Natural killer cell (primary cell): ENCODE measurements at regions not wholly inside any gene's neighbourhood (a gene's known extent, or its start where the extent isn't known, plus 50 kb on each side); places are given as distances from the start of the nearest gene placed in this dataset.

ENCODE experiments used
- ATAC-seq, 3 donors: fragments of 150-1000 bp in 2 of 3; fragments of 200-7000 bp in 1 of 3; cut with Tn5 transposase; 1 replicate in 1 of 3; 2 replicates in 2 of 3; pipeline ENCODE4 v1.10.0; 2021; ENCODE audit warnings: mild to moderate bottlenecking in 2 of 3, moderate library complexity in 2 of 3
- DNase-seq, 2 donors: peaks; one replicate each; pipeline versions ENCODE4 v3.0.0 to v3.0.0-alpha.2; 2013 to 2021; ENCODE audit warnings: mixed read lengths in 1 of 2
- H3K27ac ChIP-seq: one replicate; pipeline ENCODE4 v1.5.1; 2013; ENCODE audit warnings: mild to moderate bottlenecking, low read length
- H3K27me3 ChIP-seq: one replicate; pipeline ENCODE4 v1.6.1; 2013; ENCODE audit warnings: low read length; ENCODE audit not compliant: control insufficient read depth, insufficient read depth
- H3K36me3 ChIP-seq: one replicate; pipeline ENCODE4 v1.6.1; 2013; ENCODE audit warnings: low read length; ENCODE audit not compliant: control insufficient read depth, insufficient read depth
- H3K4me1 ChIP-seq: one replicate; pipeline ENCODE4 v1.6.1; 2013; ENCODE audit warnings: low read length; ENCODE audit not compliant: control insufficient read depth, insufficient read depth
- H3K4me3 ChIP-seq: one replicate; pipeline ENCODE4 v1.5.1; 2013; ENCODE audit warnings: low read length
- H3K9me3 ChIP-seq: one replicate; pipeline ENCODE4 v1.6.1; 2013; ENCODE audit warnings: low read length; ENCODE audit not compliant: control insufficient read depth, insufficient read depth
- H3K27ac Mint-ChIP-seq, 2 donors: one replicate each; pipeline ENCODE4 v1.8.0; 2022; ENCODE audit warnings: mild to moderate bottlenecking in 2 of 2, mixed read lengths in 2 of 2, moderate library complexity in 1 of 2
- H3K27me3 Mint-ChIP-seq, 2 donors: one replicate each; pipeline ENCODE4 v1.8.0; 2022; ENCODE audit warnings: low read depth in 2 of 2, mixed read lengths in 2 of 2
- H3K36me3 Mint-ChIP-seq: one replicate; pipeline ENCODE4 v1.8.0; 2022; ENCODE audit warnings: mixed read lengths
- H3K4me1 Mint-ChIP-seq, 2 donors: one replicate each; pipeline ENCODE4 v1.8.0; 2022; ENCODE audit warnings: mixed read lengths in 2 of 2
- H3K4me3 Mint-ChIP-seq: one replicate; pipeline ENCODE4 v1.8.0; 2022; ENCODE audit warnings: mild to moderate bottlenecking, moderate library complexity, mixed read lengths
- H3K9me3 Mint-ChIP-seq, 2 donors: one replicate each; pipeline ENCODE4 v1.8.0; 2022; ENCODE audit warnings: mixed read lengths in 2 of 2
- WGBS: methylation state at CpG from one replicate; pipeline ENCODE4 v1.1.7; 2013; ENCODE audit warnings: missing lambda C conversion rate; ENCODE audit not compliant: insufficient coverage; 5-methylcytosine and 5-hydroxymethylcytosine counted together
- intact Hi-C: fragments of 100-400 bp; cut with micrococcal nuclease; formaldehyde crosslinking; loops from one replicate; pipeline ENCODE4 v1.14.2; 2022
- TF ChIP-seq, protein P1 (sequence below): fragments of 200-600 bp; IDR thresholded peaks from one replicate; pipeline ENCODE4 v1.8.0; 2022; ENCODE audit warnings: antibody characterized with exemption

DNA sequence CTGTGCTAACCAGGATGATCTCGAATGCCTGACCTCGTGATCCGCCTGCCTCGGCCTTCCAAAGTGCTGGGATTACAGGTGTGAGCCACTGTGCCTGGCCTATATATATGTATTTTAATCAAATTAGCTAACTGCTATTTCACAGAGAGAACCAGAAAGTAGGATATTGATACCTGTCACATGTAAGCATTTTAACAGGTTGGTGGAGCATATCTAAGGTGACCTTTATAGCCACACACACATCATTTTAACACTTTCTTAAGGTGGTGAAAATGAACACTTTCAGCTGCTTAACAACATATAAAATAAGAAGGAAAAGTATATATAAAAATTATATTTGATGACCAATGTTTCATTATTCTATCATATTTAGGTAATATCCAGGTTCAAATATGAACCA, 57.0 kb upstream of the ATF7IP start:
- peaks cover 0 to 3% of the 10 kb centered on the region in 2 donors for H3K4me1 Mint-ChIP-seq
- no peaks in the 10 kb centered on the region for H3K27me3 Mint-ChIP-seq
- ATAC-seq (no peak), DNase-seq (no peak)
- H3K27ac ChIP-seq = no peak overlapping the region
- H3K4me1 ChIP-seq = no peaks in the 10 kb centered on the region
- TF ChIP-seq, protein P1, sequence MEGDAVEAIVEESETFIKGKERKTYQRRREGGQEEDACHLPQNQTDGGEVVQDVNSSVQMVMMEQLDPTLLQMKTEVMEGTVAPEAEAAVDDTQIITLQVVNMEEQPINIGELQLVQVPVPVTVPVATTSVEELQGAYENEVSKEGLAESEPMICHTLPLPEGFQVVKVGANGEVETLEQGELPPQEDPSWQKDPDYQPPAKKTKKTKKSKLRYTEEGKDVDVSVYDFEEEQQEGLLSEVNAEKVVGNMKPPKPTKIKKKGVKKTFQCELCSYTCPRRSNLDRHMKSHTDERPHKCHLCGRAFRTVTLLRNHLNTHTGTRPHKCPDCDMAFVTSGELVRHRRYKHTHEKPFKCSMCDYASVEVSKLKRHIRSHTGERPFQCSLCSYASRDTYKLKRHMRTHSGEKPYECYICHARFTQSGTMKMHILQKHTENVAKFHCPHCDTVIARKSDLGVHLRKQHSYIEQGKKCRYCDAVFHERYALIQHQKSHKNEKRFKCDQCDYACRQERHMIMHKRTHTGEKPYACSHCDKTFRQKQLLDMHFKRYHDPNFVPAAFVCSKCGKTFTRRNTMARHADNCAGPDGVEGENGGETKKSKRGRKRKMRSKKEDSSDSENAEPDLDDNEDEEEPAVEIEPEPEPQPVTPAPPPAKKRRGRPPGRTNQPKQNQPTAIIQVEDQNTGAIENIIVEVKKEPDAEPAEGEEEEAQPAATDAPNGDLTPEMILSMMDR = no peak
- no peaks in the 10 kb centered on the region for H3K36me3 Mint-ChIP-seq
- no peak overlapping the region for H3K4me3 Mint-ChIP-seq
- no peaks in the 10 kb centered on the region for H3K9me3 Mint-ChIP-seq
- intact Hi-C loops = no loop called here
- no peaks in the 10 kb centered on the region for H3K9me3 ChIP-seq
- no peaks in the 10 kb centered on the region for H3K36me3 ChIP-seq
- WGBS = 100% methylated on average over 4 of the region's 4 CpGs
- H3K27me3 ChIP-seq = no peaks in the 10 kb centered on the region
- no peak overlapping the region for H3K4me3 ChIP-seq
- H3K27ac Mint-ChIP-seq = no peak overlapping the region

DNA sequence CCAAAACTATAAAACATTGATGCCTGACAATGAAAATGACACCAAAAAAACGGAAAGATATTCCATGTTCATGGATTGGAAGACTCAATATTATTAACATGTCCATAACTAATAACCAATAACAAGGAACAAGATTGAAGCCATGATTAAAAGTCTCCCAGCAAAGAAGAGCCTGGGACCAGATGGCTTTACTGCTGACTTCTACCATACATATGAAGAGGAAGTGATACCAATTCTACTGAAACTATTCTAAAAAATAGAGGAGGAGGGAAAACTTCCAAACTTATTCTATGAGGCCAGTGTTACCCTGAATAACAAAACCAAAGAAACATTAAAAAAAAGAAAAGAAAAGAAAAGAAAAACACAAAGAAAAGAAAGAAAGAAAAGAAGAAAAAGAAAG, 54.6 kb upstream of the ATF7IP start:
- no peak overlapping the region for H3K27ac ChIP-seq
- H3K27ac Mint-ChIP-seq = no peak overlapping the region
- DNase-seq = no peak
- H3K9me3 ChIP-seq = no peaks in the 10 kb centered on the region
- H3K36me3 Mint-ChIP-seq = no peaks in the 10 kb centered on the region
- no peaks in the 10 kb centered on the region for H3K36me3 ChIP-seq
- H3K27me3 Mint-ChIP-seq = no peaks in the 10 kb centered on the region
- WGBS = 100% methylated on average over 1 of the region's 1 CpG
- ATAC-seq = no peak
- no peak overlapping the region for H3K4me3 ChIP-seq
- H3K4me1 Mint-ChIP-seq = no peaks in the 10 kb centered on the region
- H3K27me3 ChIP-seq = no peaks in the 10 kb centered on the region
- TF ChIP-seq, protein P1 = no peak
- no peaks in the 10 kb centered on the region for H3K4me1 ChIP-seq
- H3K9me3 Mint-ChIP-seq = no peaks in the 10 kb centered on the region
- H3K4me3 Mint-ChIP-seq = no peak overlapping the region
- intact Hi-C loops = no loop called here

DNA sequence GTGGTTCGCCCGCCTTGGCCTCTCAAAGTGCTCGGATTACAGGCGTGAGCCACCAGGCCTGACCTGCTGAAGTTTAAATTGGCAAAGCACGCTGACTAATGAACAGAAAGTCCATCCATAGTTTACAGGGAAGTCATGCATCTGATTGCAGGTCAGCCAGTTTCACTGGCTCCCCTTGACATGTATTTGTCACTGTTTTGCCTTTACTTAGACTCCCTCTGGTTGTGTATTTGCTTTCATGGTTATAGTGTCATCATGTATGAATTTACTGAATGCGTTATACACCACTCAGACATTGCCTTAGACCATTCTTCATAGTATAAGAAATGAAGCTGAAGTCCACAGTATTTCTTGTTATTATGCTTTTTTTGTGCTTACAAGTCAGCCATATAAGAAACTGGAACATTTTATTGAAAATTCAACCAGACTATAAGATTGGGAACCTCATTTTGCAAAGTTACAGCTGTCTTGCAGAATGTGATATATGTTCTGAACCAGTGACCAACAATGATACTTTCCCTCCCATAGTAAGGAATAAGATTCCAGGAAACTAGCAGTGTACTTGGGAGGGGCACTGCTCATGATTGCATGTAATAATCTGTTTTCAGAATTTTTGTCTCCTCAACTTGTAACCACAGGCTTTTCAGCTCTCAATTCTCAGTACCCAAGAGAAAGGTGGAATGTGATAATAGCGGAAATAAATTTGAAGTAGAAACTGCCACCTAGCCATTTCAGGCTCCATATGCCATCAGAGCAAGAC, 51.9 kb upstream of the ATF7IP start:
- intact Hi-C loops = no loop called here

More for the DNA sequence above, 51.9 kb upstream of the ATF7IP start:
- no peaks in the 10 kb centered on the region for H3K4me1 ChIP-seq
- H3K36me3 Mint-ChIP-seq = no peaks in the 10 kb centered on the region
- H3K4me3 ChIP-seq = no peak overlapping the region
- TF ChIP-seq, protein P1 = no peak
- no peaks in the 10 kb centered on the region for H3K4me1 Mint-ChIP-seq
- H3K27me3 ChIP-seq = no peaks in the 10 kb centered on the region
- no peak for DNase-seq
- 99% methylated on average over 6 of the region's 7 CpGs for WGBS
- H3K9me3 Mint-ChIP-seq = no peaks in the 10 kb centered on the region
- no peaks in the 10 kb centered on the region for H3K27me3 Mint-ChIP-seq
- H3K4me3 Mint-ChIP-seq = no peak overlapping the region
- no peak overlapping the region for H3K27ac Mint-ChIP-seq
- H3K36me3 ChIP-seq = no peaks in the 10 kb centered on the region
- ATAC-seq = no peak
- no peak overlapping the region for H3K27ac ChIP-seq
- no peaks in the 10 kb centered on the region for H3K9me3 ChIP-seq
